B cell (primary cell): ENCODE measurements at regions not wholly inside any gene's neighbourhood (a gene's known extent, or its start where the extent isn't known, plus 50 kb on each side); places are given as distances from the start of the nearest gene placed in this dataset.

Experiments
- ATAC-seq: fragments of 200-7000 bp; cut with Tn5 transposase; one replicate; pipeline ENCODE4 v1.10.0; 2021; ENCODE audit warnings: low read depth, mild to moderate bottlenecking, moderate number of reproducible peaks, moderate library complexity
- CTCF ChIA-PET: fragments of 350-600 bp; sonication (Branson Sonifier 250); formaldehyde crosslinking; loops from one replicate; lab custom pipeline; 2021; ENCODE audit warnings: antibody characterized with exemption, inconsistent platforms; lab: Charles Lee
- POLR2A ChIA-PET: fragments of 350-600 bp; sonication (Branson Sonifier 250); formaldehyde crosslinking; loops from one replicate; lab custom pipeline; 2021; ENCODE audit warnings: antibody characterized with exemption; lab: Charles Lee
- DNase-seq: peaks from one replicate; pipeline ENCODE4 v3.0.0; 2013
- H2AFZ ChIP-seq: 2 replicates; pipeline ENCODE4 v1.6.1; 2012; ENCODE audit warnings: mild to moderate bottlenecking, low read depth, low read length; ENCODE audit not compliant: insufficient read depth, poor library complexity, severe bottlenecking
- H3K27ac ChIP-seq, 2 donors: 1 replicate in 1 of 2; 2 replicates in 1 of 2; pipeline ENCODE4 v1.5.1; 2012 to 2013; ENCODE audit warnings: low read length in 2 of 2, mild to moderate bottlenecking in 2 of 2, moderate library complexity in 1 of 2
- H3K27me3 ChIP-seq, 4 experiments: fragments of 200-600 bp in 1 of 4; sonication (generic) in 1 of 4; replicated peaks in 1 of 4; 1 replicate in 2 of 4; 2 replicates in 2 of 4; pipeline versions ENCODE4 v1.6.1 to v1.7.0; 2013 to 2016; ENCODE audit warnings: low read length in 3 of 4, mild to moderate bottlenecking in 2 of 4, mixed read lengths in 1 of 4, moderate library complexity in 1 of 4; ENCODE audit not compliant: insufficient read depth in 4 of 4, control insufficient read depth in 3 of 4; ENCODE audit errors: control extremely low read depth in 1 of 4
- H3K36me3 ChIP-seq, 2 experiments: replicated peaks in 1 of 2; 1 replicate in 1 of 2; 2 replicates in 1 of 2; pipeline versions ENCODE4 v1.6.1 to v1.7.1; 2013; ENCODE audit warnings: low read length in 1 of 2; ENCODE audit not compliant: insufficient read depth in 2 of 2, control insufficient read depth in 1 of 2; ENCODE audit errors: control extremely low read depth in 1 of 2, extremely low read depth in 1 of 2
- H3K4me1 ChIP-seq, 2 donors: fragments of 200-600 bp in 1 of 2; sonication (generic) in 1 of 2; 1 replicate in 1 of 2; 2 replicates in 1 of 2; pipeline versions ENCODE4 v1.5.1 to v1.6.1; 2013 to 2017; ENCODE audit warnings: low read length in 2 of 2; ENCODE audit not compliant: control insufficient read depth in 2 of 2, insufficient read depth in 2 of 2
- H3K4me2 ChIP-seq: replicated peaks from 2 replicates; pipeline ENCODE3; 2012; ENCODE audit warnings: mild to moderate bottlenecking, low read depth, low read length; ENCODE audit not compliant: poor library complexity, severe bottlenecking
- H3K4me3 ChIP-seq, 5 experiments: fragments of 200-600 bp in 1 of 5; sonication (generic) in 1 of 5; 1 replicate in 3 of 5; 2 replicates in 2 of 5; pipeline versions ENCODE4 v1.5.1 to v1.7.0; 2011 to 2016; ENCODE audit warnings: low read length in 4 of 5, mild to moderate bottlenecking in 4 of 5, low read depth in 2 of 5, control low read depth in 1 of 5, moderate library complexity in 1 of 5; ENCODE audit not compliant: insufficient read depth in 1 of 5; ENCODE audit errors: control extremely low read depth in 1 of 5, extremely low read depth in 1 of 5
- H3K79me2 ChIP-seq: fragments of 200-600 bp; sonication (generic); one replicate; pipeline ENCODE4 v1.6.0; 2016; ENCODE audit warnings: low read length; ENCODE audit not compliant: control insufficient read depth, insufficient read depth
- H3K9ac ChIP-seq: fragments of 200-600 bp; sonication (generic); 2 replicates; pipeline ENCODE4 v1.6.1; 2017; ENCODE audit warnings: mild to moderate bottlenecking, low read length, moderate library complexity
- H3K9me3 ChIP-seq, 3 donors: one replicate each; pipeline versions ENCODE4 v1.6.1 to v1.7.1; 2013; ENCODE audit warnings: low read length in 2 of 3; ENCODE audit not compliant: control insufficient read depth in 2 of 3, insufficient read depth in 1 of 3; ENCODE audit errors: control extremely low read depth in 1 of 3
- H4K20me1 ChIP-seq: 2 replicates; pipeline ENCODE4 v1.6.0; 2012; ENCODE audit warnings: mild to moderate bottlenecking, low read length; ENCODE audit not compliant: insufficient read depth, control insufficient read depth, poor library complexity, severe bottlenecking
- H3K27ac Mint-ChIP-seq: one replicate; pipeline ENCODE4 v1.8.0; 2021; ENCODE audit warnings: mixed read lengths
- H3K27me3 Mint-ChIP-seq: one replicate; pipeline ENCODE4 v1.8.0; 2021; ENCODE audit warnings: mixed read lengths
- H3K4me1 Mint-ChIP-seq: one replicate; pipeline ENCODE4 v1.8.0; 2021; ENCODE audit warnings: mixed read lengths
- H3K4me3 Mint-ChIP-seq: one replicate; pipeline ENCODE4 v1.8.0; 2021; ENCODE audit warnings: mixed read lengths
- H3K9me3 Mint-ChIP-seq: one replicate; pipeline ENCODE4 v1.8.0; 2022; ENCODE audit warnings: mixed read lengths; ENCODE audit not compliant: insufficient read depth
- CTCF ChIP-seq: fragments of 200-600 bp; IDR thresholded peaks from one replicate; pipeline ENCODE4 v1.8.0; 2022; ENCODE audit warnings: antibody characterized with exemption, mild to moderate bottlenecking
- EZH2 ChIP-seq: IDR thresholded peaks from 2 replicates; pipeline ENCODE4 v1.6.1; 2012; ENCODE audit warnings: borderline replicate concordance, low read depth, mild to moderate bottlenecking, moderate library complexity, low read length; ENCODE audit not compliant: insufficient read depth, poor library complexity, severe bottlenecking
- WGBS: methylation state at CpG from one replicate; pipeline ENCODE4 v1.1.5; 2013; ENCODE audit warnings: missing lambda C conversion rate; ENCODE audit not compliant: insufficient coverage; 5-methylcytosine and 5-hydroxymethylcytosine counted together
- intact Hi-C: fragments of 100-400 bp; cut with micrococcal nuclease; formaldehyde crosslinking; loops from one replicate; pipeline ENCODE4 v1.10.0; 2022

GRCh38 chr3:118227191-118227590 is 807.5 kb downstream of the IGSF11 start:
- 63% methylated on average over 1 of the region's 2 CpGs for WGBS
- Mint-ChIP-seq H3K27me3 (no peaks in the 10 kb centered on the region), H3K27ac (no peak overlapping the region), H3K4me3 (no peak overlapping the region), H3K4me1 (no peaks in the 10 kb centered on the region), H3K9me3 (peaks cover 7% of the 10 kb centered on the region)
- H3K9ac ChIP-seq, result no peak overlapping the region
- intact Hi-C loops, result no loop called here
- no peak overlapping the region for H3K4me2 ChIP-seq
- POLR2A ChIA-PET, result no interaction called here
- H2AFZ ChIP-seq, result no peak overlapping the region
- H3K4me1 ChIP-seq, result no peaks in the 10 kb centered on the region
- no peaks in the 10 kb centered on the region for H3K36me3 ChIP-seq
- no peaks in the 10 kb centered on the region for H3K9me3 ChIP-seq
- TF ChIP-seq CTCF, result no peak
- TF ChIP-seq EZH2, result no peak
- no peaks in the 10 kb centered on the region for H4K20me1 ChIP-seq
- no peak for ATAC-seq
- no peak for DNase-seq
- no peak overlapping the region for H3K27ac ChIP-seq
- CTCF ChIA-PET, result no interaction called here
- H3K79me2 ChIP-seq, result no peaks in the 10 kb centered on the region
- no peaks in the 10 kb centered on the region for H3K27me3 ChIP-seq
- no peak overlapping the region for H3K4me3 ChIP-seq

- DNase-seq, result no peak
- TF ChIP-seq EZH2 (no peak), CTCF (no peak)
- no peaks in the 10 kb centered on the region for H3K79me2 ChIP-seq
- 43% methylated on average over 1 of the region's 1 CpG for WGBS
- Mint-ChIP-seq H3K9me3 (peaks cover 7% of the 10 kb centered on the region), H3K4me1 (no peaks in the 10 kb centered on the region), H3K27me3 (no peaks in the 10 kb centered on the region), H3K27ac (no peak overlapping the region), H3K4me3 (no peak overlapping the region)
- no peak overlapping the region for H3K4me3 ChIP-seq
- H3K4me2 ChIP-seq, result no peak overlapping the region
- no peaks in the 10 kb centered on the region for H3K36me3 ChIP-seq
- no peak overlapping the region for H2AFZ ChIP-seq
- no peaks in the 10 kb centered on the region for H3K9me3 ChIP-seq
- no peaks in the 10 kb centered on the region for H4K20me1 ChIP-seq
- CTCF ChIA-PET, result no interaction called here
- H3K27me3 ChIP-seq, result no peaks in the 10 kb centered on the region
- H3K4me1 ChIP-seq, result no peaks in the 10 kb centered on the region
- no peak for ATAC-seq
- POLR2A ChIA-PET, result no interaction called here
- intact Hi-C loops, result no loop called here
- H3K27ac ChIP-seq, result no peak overlapping the region
- no peak overlapping the region for H3K9ac ChIP-seq
Measured at GRCh38 chr3:118228151-118228550, 806.5 kb downstream of the IGSF11 start.
